MM.1S (cell line): ENCODE measurements at regions not wholly inside any gene's neighbourhood (a gene's known extent, or its start where the extent isn't known, plus 50 kb on each side); places are given as distances from the start of the nearest gene placed in this dataset.

Experiments used
- EZH2 ChIP-seq: fragments of 300-600 bp; sonication (generic); optimal IDR thresholded peaks from 2 replicates; pipeline ENCODE3; 2017; ENCODE audit warnings: low read depth, mild to moderate bottlenecking, antibody characterized with exemption, low read length, mixed read lengths
- EZH2phosphoT487 ChIP-seq: fragments of 300-600 bp; sonication (generic); IDR thresholded peaks from 2 replicates; pipeline ENCODE4 v1.6.1; 2018; ENCODE audit warnings: antibody characterized with exemption, low read length
- TF ChIP-seq, protein P1 (sequence below): fragments of 300-600 bp; sonication (generic); IDR thresholded peaks from 2 replicates; pipeline ENCODE4 v1.5.1; 2016; ENCODE audit warnings: antibody characterized with exemption, low read length, mixed read lengths

DNA sequence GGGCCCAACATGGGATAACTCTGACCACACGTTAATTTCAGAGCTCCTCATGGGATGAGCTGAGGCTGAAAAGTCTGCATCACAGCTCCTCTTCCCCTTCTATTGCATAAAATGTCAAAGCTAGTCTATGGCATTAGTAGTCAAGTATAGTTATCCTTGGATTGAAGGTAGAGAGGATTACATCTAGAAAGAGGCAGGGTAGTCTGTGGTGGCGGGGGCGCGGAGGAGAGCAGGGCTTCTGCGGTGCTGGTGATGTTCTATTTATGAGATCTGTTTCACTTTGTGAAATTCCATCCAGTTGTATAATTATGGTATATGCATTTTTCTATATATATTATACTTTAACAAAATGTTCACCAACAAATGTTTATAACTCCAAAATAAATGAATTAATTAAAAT is 329.5 kb upstream of the GRAMD2B start:
- TF ChIP-seq, protein P1, sequence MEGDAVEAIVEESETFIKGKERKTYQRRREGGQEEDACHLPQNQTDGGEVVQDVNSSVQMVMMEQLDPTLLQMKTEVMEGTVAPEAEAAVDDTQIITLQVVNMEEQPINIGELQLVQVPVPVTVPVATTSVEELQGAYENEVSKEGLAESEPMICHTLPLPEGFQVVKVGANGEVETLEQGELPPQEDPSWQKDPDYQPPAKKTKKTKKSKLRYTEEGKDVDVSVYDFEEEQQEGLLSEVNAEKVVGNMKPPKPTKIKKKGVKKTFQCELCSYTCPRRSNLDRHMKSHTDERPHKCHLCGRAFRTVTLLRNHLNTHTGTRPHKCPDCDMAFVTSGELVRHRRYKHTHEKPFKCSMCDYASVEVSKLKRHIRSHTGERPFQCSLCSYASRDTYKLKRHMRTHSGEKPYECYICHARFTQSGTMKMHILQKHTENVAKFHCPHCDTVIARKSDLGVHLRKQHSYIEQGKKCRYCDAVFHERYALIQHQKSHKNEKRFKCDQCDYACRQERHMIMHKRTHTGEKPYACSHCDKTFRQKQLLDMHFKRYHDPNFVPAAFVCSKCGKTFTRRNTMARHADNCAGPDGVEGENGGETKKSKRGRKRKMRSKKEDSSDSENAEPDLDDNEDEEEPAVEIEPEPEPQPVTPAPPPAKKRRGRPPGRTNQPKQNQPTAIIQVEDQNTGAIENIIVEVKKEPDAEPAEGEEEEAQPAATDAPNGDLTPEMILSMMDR, result no peak
- TF ChIP-seq EZH2, result no peak
- no peak for TF ChIP-seq EZH2phosphoT487
